NCI-H2227 (cell line): ENCODE measurements at regions not wholly inside any gene's neighbourhood (a gene's known extent, or its start where the extent isn't known, plus 50 kb on each side); places are given as distances from the start of the nearest gene placed in this dataset.
A peak's percentile ranks its signal among the peaks of the same experiment; 100 is the strongest.
"Not testable (repeated sequence)": the region's sequence is repeated elsewhere in the genome, so short reads cannot be mapped to it uniquely, and the experiment has no call there.

Source experiments
- DNase-seq: peaks from one replicate; lab custom pipeline; 2025; ENCODE audit not compliant: unreplicated experiment; lab: John Stamatoyannopoulos, UW

GRCh38 chr15:24733659-24734058 is 58.1 kb downstream of the NPAP1 start:
- no peak for DNase-seq

- no peak for DNase-seq
These were observed 58.8 kb downstream of the NPAP1 start for GRCh38 chr15:24734396-24734795.

DNA sequence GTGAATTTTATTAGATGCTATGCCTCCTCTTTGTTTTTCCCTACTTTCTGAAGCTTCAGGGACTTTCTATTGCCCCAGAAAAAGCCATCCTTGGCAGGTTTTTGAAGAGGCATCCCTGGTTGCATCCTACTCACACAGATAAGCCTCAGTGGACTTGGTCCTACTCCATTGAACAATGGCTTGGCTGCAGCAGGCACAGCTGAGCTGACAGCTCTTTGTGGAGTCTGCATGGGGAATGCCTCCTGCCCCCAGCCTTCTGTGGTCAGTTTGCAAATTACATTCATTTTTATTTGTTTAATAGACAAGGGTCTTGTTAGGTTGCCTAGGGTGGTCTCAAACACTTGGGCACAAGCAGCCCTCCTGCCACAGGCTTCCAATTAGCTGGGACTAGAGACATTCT is 69.7 kb downstream of the NPAP1 start:
- no peak for DNase-seq

DNA sequence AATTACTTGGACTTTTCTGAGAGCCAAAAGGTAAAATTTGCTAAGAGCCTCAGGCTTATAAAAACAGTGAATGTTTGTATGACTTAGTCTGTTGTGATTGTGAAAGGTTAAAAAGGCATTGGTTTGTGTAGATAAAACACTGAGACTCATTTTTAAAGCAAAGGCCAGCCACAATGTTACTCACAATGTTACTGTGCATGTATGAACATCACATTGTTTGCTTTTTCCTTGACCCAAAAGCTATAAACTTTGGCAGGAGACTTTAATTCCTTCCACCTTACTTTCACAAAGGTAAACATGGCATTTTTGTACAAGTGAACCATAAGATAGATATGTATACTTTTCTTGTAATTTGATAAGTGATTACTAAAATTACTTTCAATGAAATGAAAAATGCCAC is 70.5 kb downstream of the NPAP1 start:
- no peak for DNase-seq

GRCh38 chr15:24747376-24747775 is 71.8 kb downstream of the NPAP1 start:
- no peak for DNase-seq

GRCh38 chr15:24748812-24749439 is 73.4 kb downstream of the NPAP1 start:
- DNase-seq = no peak

- no peak for DNase-seq
These were observed 76.8 kb downstream of the NPAP1 start for GRCh38 chr15:24752354-24752753.

DNA sequence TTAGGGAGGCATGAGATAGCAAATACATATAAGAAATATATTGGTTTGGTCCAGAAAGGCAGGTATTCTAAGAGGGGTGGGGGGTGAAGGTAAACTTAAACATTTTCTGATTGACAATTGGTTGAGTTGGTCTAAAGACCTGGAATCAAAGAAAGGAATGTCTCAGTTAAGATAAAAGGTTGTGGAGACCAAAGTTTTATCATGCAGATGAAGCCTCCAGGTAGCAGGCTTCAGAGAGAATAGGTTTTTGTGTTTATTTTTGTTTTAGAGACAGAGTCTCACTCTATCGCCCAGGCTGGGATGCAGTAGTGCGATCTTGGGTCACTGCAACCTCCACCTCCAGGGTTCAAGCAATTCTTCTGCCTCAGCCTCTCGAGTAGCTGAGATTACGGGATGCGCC is 80.5 kb downstream of the NPAP1 start:
- no peak for DNase-seq

- no peak for DNase-seq
These were observed 84.5 kb downstream of the NPAP1 start for GRCh38 chr15:24760066-24760465.

DNA sequence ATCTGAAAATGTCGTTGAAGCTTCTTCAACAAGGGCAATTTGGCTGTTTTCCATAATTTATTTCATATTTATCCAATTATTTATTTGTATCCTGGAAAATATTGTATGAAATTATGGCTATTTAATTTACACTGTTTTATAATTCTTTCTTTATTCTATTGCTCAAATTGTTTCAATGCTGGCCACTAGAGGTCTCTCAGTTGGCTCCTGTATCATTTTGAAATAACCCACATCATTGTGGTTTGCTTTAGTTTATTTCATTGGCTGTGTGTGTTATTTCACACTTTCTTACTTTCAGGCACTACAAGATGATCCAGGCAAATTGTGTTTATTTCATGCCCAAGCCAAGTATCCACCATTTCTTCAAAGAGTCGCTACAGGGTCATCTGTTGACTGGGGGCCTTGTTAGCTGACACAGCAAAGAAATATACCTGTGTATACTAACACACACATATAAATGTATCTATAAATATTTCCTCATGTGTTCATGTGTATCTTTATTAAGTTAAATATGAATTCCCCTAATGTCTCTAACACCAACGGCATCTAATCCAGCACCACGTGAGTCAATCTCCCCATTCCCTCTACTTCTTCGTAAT is 86.2 kb downstream of the NPAP1 start:
- DNase-seq = no peak

DNA sequence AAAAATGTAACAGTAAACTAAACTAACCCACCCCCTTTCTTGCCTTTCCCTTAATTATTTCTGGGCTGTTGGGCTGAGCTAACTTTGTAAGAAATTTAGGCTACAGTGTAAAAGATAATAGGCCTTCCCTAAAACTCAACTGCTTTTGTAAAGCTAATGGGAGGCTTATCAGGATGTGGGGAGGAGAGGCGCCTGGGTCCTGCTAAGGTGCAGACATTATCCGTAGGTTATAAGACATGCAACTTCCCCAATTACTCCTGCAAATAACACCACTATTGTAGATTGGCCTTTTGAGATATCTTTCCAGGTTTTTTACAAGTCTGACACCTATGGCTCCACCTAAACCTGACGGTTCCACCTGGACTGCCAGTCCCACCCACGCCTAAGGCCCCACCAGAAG is 88.3 kb downstream of the NPAP1 start:
- DNase-seq = no peak

GRCh38 chr15:24764375-24765171 is 89.0 kb downstream of the NPAP1 start:
- no peak for DNase-seq

DNA sequence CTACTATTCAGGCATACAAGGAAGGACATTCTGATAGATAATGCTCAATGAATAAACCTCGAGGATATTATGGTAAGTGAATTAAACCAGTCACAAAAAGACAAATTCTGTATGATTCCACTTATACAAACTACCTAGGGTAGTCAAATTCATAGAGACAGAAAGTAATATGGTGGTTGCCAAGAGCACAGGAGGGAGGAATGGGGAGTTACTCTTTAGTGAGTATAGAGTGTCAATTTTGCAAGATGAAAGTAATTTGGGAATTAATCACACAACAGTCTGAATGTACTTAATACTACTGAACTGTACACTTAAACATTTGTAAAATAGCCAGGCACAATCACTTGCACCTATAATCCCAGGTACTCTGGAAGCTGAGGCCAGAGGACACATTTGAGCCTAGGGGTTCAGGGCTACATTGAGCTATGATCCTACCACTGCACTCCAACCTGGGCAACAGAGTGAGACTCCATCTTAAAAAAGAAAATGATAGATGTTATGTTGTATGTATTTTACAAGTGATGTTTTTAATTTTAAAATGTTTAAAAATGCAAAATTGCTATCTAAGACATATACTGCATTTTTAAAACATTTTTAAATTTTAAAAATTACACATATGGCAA is 91.0 kb downstream of the NPAP1 start:
- no peak for DNase-seq

DNA sequence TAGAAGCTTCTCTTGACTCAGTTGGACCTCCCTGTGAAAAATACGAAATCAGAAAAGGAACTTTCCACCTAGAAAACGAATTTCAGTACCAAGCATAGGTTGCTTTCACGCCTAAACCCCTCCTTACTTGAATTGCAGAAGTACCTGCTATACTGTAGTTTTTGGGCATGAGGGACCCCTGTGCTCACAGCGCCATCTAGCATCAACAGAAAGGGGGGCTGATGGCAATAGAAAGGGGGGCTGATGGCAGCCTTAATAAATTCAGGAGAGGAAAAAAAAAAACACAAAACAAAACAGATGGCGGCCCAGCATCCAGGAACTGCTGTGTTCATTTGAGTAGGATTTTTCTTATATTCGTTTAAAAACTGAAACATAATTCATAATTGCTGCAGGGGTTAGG is 96.7 kb downstream of the NPAP1 start:
- DNase-seq = no peak

DNA sequence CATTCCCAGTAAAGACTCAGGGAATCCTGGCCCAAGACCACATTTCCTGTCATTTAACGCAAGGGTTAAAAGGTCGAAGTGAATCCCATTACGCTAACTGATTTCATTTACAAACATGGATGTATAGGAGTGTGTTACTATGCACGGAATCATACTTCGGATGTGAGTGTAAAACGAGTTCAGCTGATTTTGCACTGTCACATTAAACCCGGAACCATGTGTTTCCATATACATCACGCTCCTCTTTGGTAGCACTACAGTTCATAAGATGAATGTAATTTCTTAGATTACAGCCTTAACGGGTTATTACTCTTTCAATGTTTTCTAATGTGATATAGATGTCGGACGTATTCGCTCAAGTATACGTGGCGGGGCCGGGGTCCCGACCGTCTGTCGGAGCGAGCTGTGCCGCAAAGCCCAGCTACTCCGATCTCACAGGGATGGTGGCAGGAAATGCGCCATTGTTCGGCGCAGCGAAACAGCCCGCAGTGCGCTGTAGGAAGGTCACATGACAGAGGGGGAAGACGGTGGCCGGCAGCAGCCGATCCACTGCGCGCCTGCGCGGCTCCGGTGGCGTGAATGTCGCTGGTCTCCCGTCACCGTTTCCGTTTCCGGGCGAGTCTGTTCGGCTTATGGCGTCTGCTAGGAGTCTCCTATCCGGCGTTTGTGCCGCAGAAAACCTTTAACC is 97.3 kb downstream of the NPAP1 start:
- DNase-seq = peak; percentile 86

GRCh38 chr15:24777307-24777706 is 101.7 kb downstream of the NPAP1 start:
- no peak for DNase-seq

GRCh38 chr15:24784506-24784905 is 108.9 kb downstream of the NPAP1 start:
- DNase-seq = no peak

DNA sequence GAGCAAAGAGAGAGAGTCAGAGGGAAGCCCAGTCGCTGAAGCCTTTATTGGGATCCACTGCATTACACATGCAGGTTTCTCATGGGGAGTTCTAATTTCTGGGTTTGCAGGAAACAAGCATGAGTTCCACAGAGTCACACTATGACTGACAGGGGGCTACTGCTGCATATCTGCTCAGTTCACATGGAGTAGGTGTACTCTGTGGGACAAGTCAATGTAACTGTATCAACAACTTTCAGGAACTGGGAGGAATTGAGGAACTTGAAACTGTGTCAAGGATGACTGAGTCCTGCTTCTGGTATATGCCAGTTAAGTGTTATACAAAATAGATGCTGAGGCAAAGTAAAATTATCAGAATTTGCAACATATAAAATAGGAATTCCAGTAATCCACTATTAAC is 110.8 kb downstream of the NPAP1 start:
- DNase-seq = no peak

DNA sequence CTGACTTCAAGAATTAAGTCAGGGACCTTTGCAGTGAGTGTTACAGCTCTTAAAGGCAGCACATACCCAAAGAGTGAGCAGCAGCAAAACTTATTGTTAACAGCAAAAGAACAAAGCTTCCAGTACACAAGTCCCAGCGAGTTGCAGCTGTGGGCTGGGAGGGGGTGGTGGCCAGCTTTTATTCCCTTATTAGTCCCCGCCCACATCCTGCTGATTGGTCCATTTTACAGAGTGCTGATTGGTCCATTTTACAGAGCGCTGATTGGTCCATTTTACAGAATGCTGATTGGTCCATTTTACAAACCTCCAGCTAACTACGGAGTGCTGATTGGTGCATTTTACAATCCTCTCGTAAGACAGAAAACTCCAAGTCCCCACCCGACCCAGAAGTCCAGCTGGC is 127.0 kb downstream of the NPAP1 start:
- not testable (repeated sequence) for DNase-seq

GRCh38 chr15:24819680-24820079 is 135.1 kb upstream of the SNRPN start:
- DNase-seq = no peak

- no peak for DNase-seq
These were observed 131.3 kb upstream of the SNRPN start for GRCh38 chr15:24823473-24823872.
